ENCODE measurements at regions not wholly inside any gene's neighbourhood (a gene's known extent, or its start where the extent isn't known, plus 50 kb on each side); places are given as distances from the start of the nearest gene placed in this dataset.

DNA sequence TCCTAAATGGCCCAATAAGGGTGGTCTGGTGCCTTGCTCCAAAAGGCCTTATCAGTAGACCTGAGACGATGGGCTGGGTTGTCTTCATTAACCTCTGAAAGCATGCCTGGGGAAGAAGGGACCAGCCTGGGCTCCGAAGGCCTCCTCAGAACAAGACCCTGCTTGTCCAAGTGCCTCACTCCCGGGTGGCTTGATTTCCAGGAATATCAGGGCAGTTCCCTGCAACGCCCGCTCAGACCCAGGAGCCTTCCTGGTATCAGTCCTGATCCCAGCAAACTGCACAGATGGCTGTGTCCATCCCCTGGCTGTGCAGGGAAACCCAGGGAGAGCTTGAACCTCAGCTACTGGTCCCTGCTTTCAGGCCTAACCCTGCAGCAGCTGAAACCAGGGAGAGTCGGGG, 49.9 kb upstream of the CUX1 start:
- no peak overlapping the region for H2AFZ ChIP-seq
- TF ChIP-seq EZH2 (IDR thresholded peaks at IDR 0.05; ENCODE audit: insufficient read depth, poor library complexity, severe bottlenecking): no peak
- no peak for TF ChIP-seq EZH2phosphoT487 (IDR thresholded peaks at IDR 0.05; ENCODE audit: insufficient read depth, low read depth)
- H4K20me1 ChIP-seq (ENCODE audit: insufficient read depth): no peaks in the 10 kb centered on the region
- H3K9ac ChIP-seq: no peak overlapping the region
- H3K79me2 ChIP-seq (ENCODE audit: insufficient read depth): no peaks in the 10 kb centered on the region
- no peak for DNase-seq
- no peaks in the 10 kb centered on the region for H3K4me1 ChIP-seq (ENCODE audit: insufficient read depth)
- no peaks in the 10 kb centered on the region for H3F3A ChIP-seq (ENCODE audit: insufficient read depth)
- H3K27me3 ChIP-seq (replicated peaks; ENCODE audit: insufficient read depth): peaks cover 10% of the 10 kb centered on the region
- H3K4me2 ChIP-seq (ENCODE audit: unreplicated experiment): no peak overlapping the region
- H3K36me3 ChIP-seq (ENCODE audit: low read depth): no peaks in the 10 kb centered on the region
- in situ Hi-C loops (cut with MboI): no loop called here
- no peak overlapping the region for H3K4me3 ChIP-seq
- H3K9me2 ChIP-seq (ENCODE audit: insufficient read depth): no peaks in the 10 kb centered on the region
- H3K27ac ChIP-seq: no peak overlapping the region
- 72 to 83% methylated on average over 6 of the region's 6 CpGs for WGBS, 2 experiments (ENCODE audit: low coverage in 1 of 2, low lambda C conversion rate in 2 of 2, missing lambda C conversion rate in 2 of 2)
- no peaks in the 10 kb centered on the region for H3K9me3 ChIP-seq (ENCODE audit: low read depth)
